PFSK-1 (cell line): ENCODE measurements at regions not wholly inside any gene's neighbourhood (a gene's known extent, or its start where the extent isn't known, plus 50 kb on each side); places are given as distances from the start of the nearest gene placed in this dataset.

Experiments used
- FOXP2 ChIP-seq: optimal IDR thresholded peaks from 2 replicates; pipeline ENCODE3; 2011; ENCODE audit warnings: borderline replicate concordance, control low read depth, inconsistent platforms; ENCODE audit not compliant: insufficient read depth; ENCODE audit errors: extremely low read length, extremely low read depth
- POLR2AphosphoS5 ChIP-seq: IDR thresholded peaks from 2 replicates; pipeline ENCODE4 v1.6.1; 2012; ENCODE audit warnings: low read depth, mild to moderate bottlenecking, control low read depth, low read length, moderate library complexity
- SIN3A ChIP-seq: IDR thresholded peaks from 2 replicates; pipeline ENCODE4 v1.6.1; 2012; ENCODE audit warnings: mild to moderate bottlenecking, low read length, moderate library complexity, borderline replicate concordance; ENCODE audit not compliant: insufficient read depth
- TAF1 ChIP-seq: IDR thresholded peaks from 2 replicates; pipeline ENCODE4 v1.6.1; 2012; ENCODE audit warnings: low read length, control low read depth, borderline replicate concordance; ENCODE audit not compliant: insufficient read depth
- TF ChIP-seq, protein P1 (sequence below), 2 experiments: IDR thresholded peaks; 2 replicates each; pipeline versions ENCODE4 v1.6.1 to v1.8.0; 2011 to 2012; ENCODE audit warnings: low read depth in 2 of 2, low read length in 2 of 2, control low read depth in 1 of 2, inconsistent platforms in 1 of 2, mild to moderate bottlenecking in 1 of 2, moderate library complexity in 1 of 2; ENCODE audit not compliant: insufficient read depth in 1 of 2

DNA sequence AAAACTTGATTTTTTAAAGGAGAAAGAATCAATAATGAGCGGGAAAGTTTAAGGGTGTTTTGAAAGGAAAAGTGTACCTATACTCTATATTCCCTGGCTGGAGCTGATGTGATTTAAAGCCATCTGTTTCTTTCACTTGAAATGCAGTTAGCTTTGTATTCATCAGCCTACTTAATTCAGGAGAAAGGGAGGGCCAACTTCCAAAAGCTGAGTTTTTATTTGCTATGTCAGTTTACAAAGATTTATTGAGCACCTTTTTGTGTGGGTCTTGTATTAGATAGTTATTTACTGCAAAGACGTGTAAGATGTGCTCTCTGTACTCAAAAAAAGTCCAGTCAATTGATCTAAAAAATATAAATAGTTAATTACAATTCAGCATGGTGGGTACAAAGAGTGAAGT is 176.2 kb upstream of the GOLIM4 start:
- no peak for TF ChIP-seq FOXP2
- TF ChIP-seq, protein P1, sequence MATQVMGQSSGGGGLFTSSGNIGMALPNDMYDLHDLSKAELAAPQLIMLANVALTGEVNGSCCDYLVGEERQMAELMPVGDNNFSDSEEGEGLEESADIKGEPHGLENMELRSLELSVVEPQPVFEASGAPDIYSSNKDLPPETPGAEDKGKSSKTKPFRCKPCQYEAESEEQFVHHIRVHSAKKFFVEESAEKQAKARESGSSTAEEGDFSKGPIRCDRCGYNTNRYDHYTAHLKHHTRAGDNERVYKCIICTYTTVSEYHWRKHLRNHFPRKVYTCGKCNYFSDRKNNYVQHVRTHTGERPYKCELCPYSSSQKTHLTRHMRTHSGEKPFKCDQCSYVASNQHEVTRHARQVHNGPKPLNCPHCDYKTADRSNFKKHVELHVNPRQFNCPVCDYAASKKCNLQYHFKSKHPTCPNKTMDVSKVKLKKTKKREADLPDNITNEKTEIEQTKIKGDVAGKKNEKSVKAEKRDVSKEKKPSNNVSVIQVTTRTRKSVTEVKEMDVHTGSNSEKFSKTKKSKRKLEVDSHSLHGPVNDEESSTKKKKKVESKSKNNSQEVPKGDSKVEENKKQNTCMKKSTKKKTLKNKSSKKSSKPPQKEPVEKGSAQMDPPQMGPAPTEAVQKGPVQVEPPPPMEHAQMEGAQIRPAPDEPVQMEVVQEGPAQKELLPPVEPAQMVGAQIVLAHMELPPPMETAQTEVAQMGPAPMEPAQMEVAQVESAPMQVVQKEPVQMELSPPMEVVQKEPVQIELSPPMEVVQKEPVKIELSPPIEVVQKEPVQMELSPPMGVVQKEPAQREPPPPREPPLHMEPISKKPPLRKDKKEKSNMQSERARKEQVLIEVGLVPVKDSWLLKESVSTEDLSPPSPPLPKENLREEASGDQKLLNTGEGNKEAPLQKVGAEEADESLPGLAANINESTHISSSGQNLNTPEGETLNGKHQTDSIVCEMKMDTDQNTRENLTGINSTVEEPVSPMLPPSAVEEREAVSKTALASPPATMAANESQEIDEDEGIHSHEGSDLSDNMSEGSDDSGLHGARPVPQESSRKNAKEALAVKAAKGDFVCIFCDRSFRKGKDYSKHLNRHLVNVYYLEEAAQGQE (IDR thresholded peaks at IDR 0.05; ENCODE audit: insufficient read depth in 1 of 2, low read depth in 2 of 2, low read length in 2 of 2), result no peak
- no peak for TF ChIP-seq SIN3A
- TF ChIP-seq TAF1, result no peak
- TF ChIP-seq POLR2AphosphoS5, result no peak

DNA sequence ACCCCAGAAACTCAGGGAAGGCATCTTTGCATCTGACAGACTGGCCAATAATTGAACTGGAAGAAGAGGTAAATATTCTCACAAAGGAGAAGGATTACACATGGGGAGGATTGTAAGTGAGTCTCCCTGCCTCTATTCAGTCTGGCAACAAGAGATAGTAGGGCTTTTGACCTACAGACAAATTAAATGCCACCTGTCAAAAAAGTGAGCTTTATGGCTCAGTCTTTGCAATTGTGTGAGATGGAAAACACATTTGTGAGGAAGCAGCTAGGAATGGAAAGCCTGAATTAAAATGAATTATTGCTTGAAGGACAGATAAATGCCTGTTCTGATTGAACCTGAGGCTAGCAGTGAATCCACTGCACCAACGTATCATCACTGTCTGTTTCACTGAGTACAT is 173.3 kb upstream of the GOLIM4 start:
- no peak for TF ChIP-seq TAF1

DNA sequence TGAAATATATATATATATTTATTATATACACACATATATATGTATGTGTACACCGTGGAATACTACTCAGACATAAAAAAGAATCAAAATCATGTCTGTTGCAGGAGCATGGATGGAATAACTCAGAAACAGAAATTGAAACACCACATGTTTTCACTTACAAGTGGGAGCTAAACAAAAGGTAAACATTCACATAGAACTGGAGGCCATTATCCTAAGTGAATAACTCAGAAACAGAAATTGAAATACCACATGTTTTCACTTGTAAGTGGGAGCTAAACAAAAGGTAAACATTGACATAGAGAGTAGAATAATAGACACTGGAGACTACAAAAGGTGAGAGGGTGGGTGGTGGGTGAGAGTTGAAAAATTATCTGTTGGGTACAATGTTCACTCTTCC is 171.5 kb upstream of the GOLIM4 start:
- no peak for TF ChIP-seq FOXP2
- TF ChIP-seq TAF1, result no peak
- TF ChIP-seq SIN3A, result no peak
- TF ChIP-seq, protein P1 (IDR thresholded peaks at IDR 0.05; ENCODE audit: insufficient read depth in 1 of 2, low read depth in 2 of 2, low read length in 2 of 2), result no peak
- no peak for TF ChIP-seq POLR2AphosphoS5

DNA sequence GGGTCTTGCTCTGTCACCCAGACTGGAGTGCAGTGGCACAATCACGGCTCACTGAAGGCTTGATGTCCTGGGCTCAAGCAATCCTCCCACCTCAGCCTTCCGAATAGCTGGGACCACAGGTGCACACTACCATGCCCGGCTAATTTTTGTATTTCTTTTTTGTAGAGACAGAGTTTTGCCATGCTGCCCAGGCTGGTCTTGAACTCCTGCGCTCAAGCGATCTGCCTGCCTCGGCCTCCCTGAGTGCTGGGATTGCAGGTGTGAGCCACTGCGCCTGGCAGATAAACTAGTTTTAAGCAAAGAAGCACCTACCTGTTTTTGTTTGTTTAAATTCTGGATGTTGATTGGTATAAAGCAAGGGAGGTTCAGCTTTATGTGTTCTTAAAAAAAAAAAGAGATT is 170.6 kb upstream of the GOLIM4 start:
- no peak for TF ChIP-seq FOXP2
- TF ChIP-seq, protein P1 (IDR thresholded peaks at IDR 0.05; ENCODE audit: insufficient read depth in 1 of 2, low read depth in 2 of 2, low read length in 2 of 2), result no peak
- no peak for TF ChIP-seq SIN3A
- no peak for TF ChIP-seq TAF1
- TF ChIP-seq POLR2AphosphoS5, result no peak

DNA sequence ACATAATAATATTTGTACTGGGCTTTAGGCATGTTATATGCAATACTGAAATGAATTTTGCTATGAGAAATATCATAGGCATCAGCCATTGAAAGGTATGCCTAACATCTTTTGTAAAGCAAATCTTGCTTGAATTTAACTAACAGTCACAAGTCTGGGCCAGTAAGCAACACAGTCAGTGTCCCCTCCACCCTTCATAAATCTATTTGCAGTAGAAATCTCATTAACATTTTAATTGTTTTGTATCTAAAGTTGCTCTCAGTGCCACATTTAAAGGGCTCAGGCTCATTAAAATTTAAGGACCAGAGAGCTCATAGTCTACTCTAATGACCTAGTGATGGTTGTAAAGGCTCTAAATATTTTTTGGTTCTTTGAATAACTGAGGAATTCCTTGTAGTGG is 167.2 kb upstream of the GOLIM4 start:
- no peak for TF ChIP-seq TAF1
- TF ChIP-seq, protein P1 (IDR thresholded peaks at IDR 0.05; ENCODE audit: insufficient read depth in 1 of 2, low read depth in 2 of 2, low read length in 2 of 2), result no peak
- TF ChIP-seq SIN3A, result no peak
- TF ChIP-seq POLR2AphosphoS5, result no peak
- TF ChIP-seq FOXP2, result no peak
